GM06990 (cell line): ENCODE measurements at regions not wholly inside any gene's neighbourhood (a gene's known extent, or its start where the extent isn't known, plus 50 kb on each side); places are given as distances from the start of the nearest gene placed in this dataset.

Experiments
- DNase-seq: peaks from one replicate; pipeline ENCODE4 v3.0.0-alpha.2; 2011; ENCODE audit not compliant: insufficient read length; ENCODE audit errors: extremely low read depth
- H3K27me3 ChIP-seq: replicated peaks from 2 replicates; pipeline ENCODE4 v1.6.0; 2011; ENCODE audit warnings: low read length; ENCODE audit not compliant: control insufficient read depth, insufficient read depth
- H3K36me3 ChIP-seq: 2 replicates; pipeline ENCODE4 v1.5.1; 2011; ENCODE audit warnings: low read length; ENCODE audit not compliant: control insufficient read depth, insufficient read depth
- H3K4me3 ChIP-seq: replicated peaks from 2 replicates; pipeline ENCODE4 v1.5.1; 2011; ENCODE audit warnings: low read depth, mild to moderate bottlenecking, control low read depth, low read length
- CTCF ChIP-seq: IDR thresholded peaks from 2 replicates; pipeline ENCODE4 v1.5.1; 2011; ENCODE audit warnings: low read length, control low read depth, mild to moderate bottlenecking, inconsistent platforms; ENCODE audit not compliant: insufficient read depth, poor library complexity, severe bottlenecking

- no peak for TF ChIP-seq CTCF
- no peak for DNase-seq
- H3K36me3 ChIP-seq, result no peaks in the 10 kb centered on the region
- peaks cover 1% of the 10 kb centered on the region for H3K27me3 ChIP-seq
- no peak overlapping the region for H3K4me3 ChIP-seq
Measured at GRCh38 chr3:13199899-13200451, 126.7 kb upstream of the IQSEC1 start.

GRCh38 chr3:13199006-13199776, 126.0 kb upstream of the IQSEC1 start:
- Histone ChIP-seq H3K36me3 (no peaks in the 10 kb centered on the region), H3K4me3 (no peak overlapping the region), H3K27me3 (peaks cover 1% of the 10 kb centered on the region)
- no peak for TF ChIP-seq CTCF
- no peak for DNase-seq

- H3K4me3 ChIP-seq, result no peak overlapping the region
- peaks cover 1% of the 10 kb centered on the region for H3K27me3 ChIP-seq
- DNase-seq, result no peak
- no peaks in the 10 kb centered on the region for H3K36me3 ChIP-seq
- TF ChIP-seq CTCF, result no peak
Measured at GRCh38 chr3:13198264-13198879, 125.1 kb upstream of the IQSEC1 start.

GRCh38 chr3:13197795-13198194, 124.6 kb upstream of the IQSEC1 start:
- Histone ChIP-seq H3K36me3 (no peaks in the 10 kb centered on the region), H3K27me3 (peaks cover 1% of the 10 kb centered on the region), H3K4me3 (no peak overlapping the region)
- no peak for DNase-seq
- no peak for TF ChIP-seq CTCF

GRCh38 chr3:13197281-13197680, 124.1 kb upstream of the IQSEC1 start:
- no peak for DNase-seq
- no peak overlapping the region for H3K4me3 ChIP-seq
- TF ChIP-seq CTCF, result no peak
- no peaks in the 10 kb centered on the region for H3K36me3 ChIP-seq
- peaks cover 1% of the 10 kb centered on the region for H3K27me3 ChIP-seq
